ENCODE measurements at regions not wholly inside any gene's neighbourhood (a gene's known extent, or its start where the extent isn't known, plus 50 kb on each side); places are given as distances from the start of the nearest gene placed in this dataset.
"Not testable (repeated sequence)": the region's sequence is repeated elsewhere in the genome, so short reads cannot be mapped to it uniquely, and the experiment has no call there.

DNA sequence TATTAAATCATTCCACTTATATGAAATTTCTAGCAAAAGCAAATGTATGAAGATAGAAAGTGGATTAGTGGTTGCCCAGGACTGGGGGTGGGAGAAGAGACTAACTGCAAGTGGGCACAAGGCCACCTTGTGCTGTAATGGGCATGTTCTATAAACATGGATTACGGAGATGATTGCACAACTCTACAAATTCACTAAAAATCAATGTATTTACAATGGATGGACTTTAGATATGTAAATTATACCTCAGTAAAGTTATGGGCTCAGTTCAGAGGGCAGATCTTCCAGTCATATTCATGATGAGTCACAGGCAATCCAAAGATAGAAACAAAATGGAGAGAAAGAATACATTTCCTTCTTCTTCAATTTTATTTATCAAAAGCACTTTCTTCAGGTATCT lies 173.9 kb downstream of the NDUFA12 start:
- no peak for DNase-seq (ENCODE audit: low spot score)
- Histone ChIP-seq H3K27me3 (no peaks in the 10 kb centered on the region), H3K4me1 (ENCODE audit: insufficient read depth) (peaks cover 8% of the 10 kb centered on the region), H2AFZ (no peak overlapping the region), H3K4me3 (no peak overlapping the region), H3K27ac (peak overlapping the region; percentile 31), H4K20me1 (ENCODE audit: insufficient read depth, poor library complexity, severe bottlenecking) (no peaks in the 10 kb centered on the region), H3K9me2 (replicated peaks; ENCODE audit: insufficient read depth) (no peaks in the 10 kb centered on the region), H3K9me3 (ENCODE audit: low read depth) (no peaks in the 10 kb centered on the region), H3K4me2 (no peak overlapping the region), H3K79me2 (no peaks in the 10 kb centered on the region), H3K36me3 (replicated peaks; ENCODE audit: insufficient read depth, low read depth) (no peaks in the 10 kb centered on the region)
- TF ChIP-seq EZH2phosphoT487 (IDR thresholded peaks at IDR 0.05; ENCODE audit: low read depth, severe bottlenecking, unreplicated experiment) (no peak), EZH2 (IDR thresholded peaks at IDR 0.05; ENCODE audit: borderline replicate concordance) (no peak)
- TF ChIP-seq, protein P1, sequence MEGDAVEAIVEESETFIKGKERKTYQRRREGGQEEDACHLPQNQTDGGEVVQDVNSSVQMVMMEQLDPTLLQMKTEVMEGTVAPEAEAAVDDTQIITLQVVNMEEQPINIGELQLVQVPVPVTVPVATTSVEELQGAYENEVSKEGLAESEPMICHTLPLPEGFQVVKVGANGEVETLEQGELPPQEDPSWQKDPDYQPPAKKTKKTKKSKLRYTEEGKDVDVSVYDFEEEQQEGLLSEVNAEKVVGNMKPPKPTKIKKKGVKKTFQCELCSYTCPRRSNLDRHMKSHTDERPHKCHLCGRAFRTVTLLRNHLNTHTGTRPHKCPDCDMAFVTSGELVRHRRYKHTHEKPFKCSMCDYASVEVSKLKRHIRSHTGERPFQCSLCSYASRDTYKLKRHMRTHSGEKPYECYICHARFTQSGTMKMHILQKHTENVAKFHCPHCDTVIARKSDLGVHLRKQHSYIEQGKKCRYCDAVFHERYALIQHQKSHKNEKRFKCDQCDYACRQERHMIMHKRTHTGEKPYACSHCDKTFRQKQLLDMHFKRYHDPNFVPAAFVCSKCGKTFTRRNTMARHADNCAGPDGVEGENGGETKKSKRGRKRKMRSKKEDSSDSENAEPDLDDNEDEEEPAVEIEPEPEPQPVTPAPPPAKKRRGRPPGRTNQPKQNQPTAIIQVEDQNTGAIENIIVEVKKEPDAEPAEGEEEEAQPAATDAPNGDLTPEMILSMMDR (IDR thresholded peaks at IDR 0.05; ENCODE audit: poor library complexity): no peak
- WGBS (ENCODE audit: low lambda C conversion rate, missing lambda C conversion rate): 68% methylated on average over 1 of the region's 1 CpG

DNA sequence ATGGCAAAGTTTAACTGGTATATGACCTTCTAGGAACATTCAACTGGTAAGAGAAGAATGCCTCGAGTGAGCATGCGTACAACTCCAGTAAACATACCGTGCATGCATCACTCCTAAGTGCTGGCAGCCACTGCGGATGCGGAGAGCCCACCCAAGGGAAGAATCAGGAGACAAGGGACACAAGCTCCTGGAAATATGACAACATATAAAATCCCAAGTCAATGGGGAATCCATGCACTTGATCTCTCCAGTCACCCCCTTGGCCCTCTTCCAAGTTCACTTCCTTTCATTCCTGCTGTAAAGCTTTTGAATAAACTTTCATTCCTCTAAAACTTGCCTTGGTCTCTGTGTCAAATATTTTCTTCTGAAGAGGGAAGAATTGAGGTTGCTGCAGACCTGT lies 168.7 kb upstream of the TMCC3 start:
- Histone ChIP-seq H3K27me3 (no peaks in the 10 kb centered on the region), H3K79me2 (no peaks in the 10 kb centered on the region), H2AFZ (no peak overlapping the region), H3K9me3 (ENCODE audit: low read depth) (no peaks in the 10 kb centered on the region), H3K4me2 (no peak overlapping the region), H3K4me3 (no peak overlapping the region), H3K27ac (no peak overlapping the region), H4K20me1 (ENCODE audit: insufficient read depth, poor library complexity, severe bottlenecking) (no peaks in the 10 kb centered on the region), H3K4me1 (ENCODE audit: insufficient read depth) (no peaks in the 10 kb centered on the region), H3K36me3 (replicated peaks; ENCODE audit: insufficient read depth, low read depth) (no peaks in the 10 kb centered on the region), H3K9me2 (replicated peaks; ENCODE audit: insufficient read depth) (no peaks in the 10 kb centered on the region)
- no peak for DNase-seq (ENCODE audit: low spot score)
- TF ChIP-seq EZH2 (IDR thresholded peaks at IDR 0.05; ENCODE audit: borderline replicate concordance) (no peak), EZH2phosphoT487 (IDR thresholded peaks at IDR 0.05; ENCODE audit: low read depth, severe bottlenecking, unreplicated experiment) (no peak)
- TF ChIP-seq, protein P1 (IDR thresholded peaks at IDR 0.05; ENCODE audit: poor library complexity): no peak
- 83% methylated on average over 5 of the region's 5 CpGs for WGBS (ENCODE audit: low lambda C conversion rate, missing lambda C conversion rate)

DNA sequence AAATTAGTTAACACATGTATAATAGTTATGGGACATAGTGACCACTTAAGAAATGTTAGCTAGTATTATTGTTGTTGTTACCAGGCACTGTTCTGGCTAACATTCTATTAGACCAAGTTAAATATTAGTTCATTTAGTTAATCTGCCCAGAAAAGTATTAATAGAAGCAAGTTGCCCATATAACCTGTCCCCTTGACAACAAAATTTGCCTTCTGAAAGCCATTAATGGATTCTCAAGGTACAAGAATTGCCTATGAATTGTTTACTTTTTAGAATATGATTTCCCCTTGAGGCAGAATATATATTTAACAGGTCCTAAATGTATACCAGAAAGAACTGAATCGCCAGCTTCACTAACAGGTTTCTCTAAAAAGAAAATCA lies 167.3 kb upstream of the TMCC3 start:
- DNase-seq (ENCODE audit: low spot score): no peak
- no peaks in the 10 kb centered on the region for H3K36me3 ChIP-seq (replicated peaks; ENCODE audit: insufficient read depth, low read depth)
- no peaks in the 10 kb centered on the region for H4K20me1 ChIP-seq (ENCODE audit: insufficient read depth, poor library complexity, severe bottlenecking)
- no peak overlapping the region for H3K4me2 ChIP-seq
- no peaks in the 10 kb centered on the region for H3K9me2 ChIP-seq (replicated peaks; ENCODE audit: insufficient read depth)
- H3K27me3 ChIP-seq: no peaks in the 10 kb centered on the region
- no peak overlapping the region for H3K27ac ChIP-seq
- WGBS (ENCODE audit: low lambda C conversion rate, missing lambda C conversion rate): 81% methylated on average over 1 of the region's 1 CpG
- H3K79me2 ChIP-seq: no peaks in the 10 kb centered on the region
- no peaks in the 10 kb centered on the region for H3K4me1 ChIP-seq (ENCODE audit: insufficient read depth)
- peaks cover 6% of the 10 kb centered on the region for H3K9me3 ChIP-seq (ENCODE audit: low read depth)
- H2AFZ ChIP-seq: no peak overlapping the region
- no peak overlapping the region for H3K4me3 ChIP-seq
- TF ChIP-seq EZH2 (IDR thresholded peaks at IDR 0.05; ENCODE audit: borderline replicate concordance) (no peak), EZH2phosphoT487 (IDR thresholded peaks at IDR 0.05; ENCODE audit: low read depth, severe bottlenecking, unreplicated experiment) (no peak)
- TF ChIP-seq, protein P1 (IDR thresholded peaks at IDR 0.05; ENCODE audit: poor library complexity): no peak

DNA sequence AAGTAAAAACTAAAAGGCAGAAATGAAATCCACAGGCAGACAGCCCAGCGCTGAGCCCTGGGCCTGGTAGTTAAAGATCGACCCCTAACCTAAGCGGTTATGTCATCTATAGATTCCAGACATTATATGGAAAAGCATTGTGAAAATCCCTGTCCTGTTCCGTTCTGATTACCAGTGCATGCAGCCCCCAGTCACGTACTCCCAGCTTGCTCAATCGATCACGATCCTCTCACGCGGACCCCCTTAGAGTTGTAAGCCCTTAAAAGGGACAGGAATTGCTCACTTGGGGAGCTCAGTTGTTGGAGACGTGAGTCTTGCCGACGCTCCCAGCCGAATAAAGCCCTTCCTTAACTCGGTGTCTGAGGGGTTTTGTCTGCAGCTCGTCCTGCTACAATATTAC lies 166.8 kb upstream of the TMCC3 start:
- H3K4me2 ChIP-seq; H3K36me3 ChIP-seq (replicated peaks; ENCODE audit: insufficient read depth, low read depth); H3K4me3 ChIP-seq; H3K9me3 ChIP-seq (ENCODE audit: low read depth); DNase-seq (ENCODE audit: low spot score); H3K9me2 ChIP-seq (replicated peaks; ENCODE audit: insufficient read depth); H3K27me3 ChIP-seq; H3K79me2 ChIP-seq; H4K20me1 ChIP-seq (ENCODE audit: insufficient read depth, poor library complexity, severe bottlenecking); H2AFZ ChIP-seq; H3K4me1 ChIP-seq (ENCODE audit: insufficient read depth); H3K27ac ChIP-seq: not testable (repeated sequence)
- WGBS (ENCODE audit: low lambda C conversion rate, missing lambda C conversion rate): 91% methylated on average over 15 of the region's 15 CpGs

DNA sequence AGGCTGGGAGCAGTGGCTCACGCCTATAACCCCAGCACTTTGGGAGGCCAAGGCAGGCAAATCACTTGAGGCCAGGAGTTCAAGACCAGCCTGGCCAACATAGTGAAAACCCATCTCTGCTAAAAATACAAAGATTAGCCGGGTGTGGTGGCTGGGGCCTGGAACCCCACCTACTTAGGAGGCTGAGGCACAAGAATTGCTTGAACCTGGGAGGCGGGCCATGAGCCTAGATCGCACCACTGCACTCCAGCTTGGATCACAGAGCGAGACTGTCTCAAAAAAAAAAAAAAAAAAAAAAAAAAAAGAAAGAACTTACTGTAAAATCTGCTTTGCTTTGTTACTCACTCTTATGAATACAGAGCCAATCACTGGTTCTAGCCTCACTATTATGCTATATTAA lies 166.4 kb upstream of the TMCC3 start:
- not testable (repeated sequence) for H3K27ac ChIP-seq; H3K4me3 ChIP-seq; H3K4me1 ChIP-seq (ENCODE audit: insufficient read depth); H3K4me2 ChIP-seq; H3K9me2 ChIP-seq (replicated peaks; ENCODE audit: insufficient read depth); H3K36me3 ChIP-seq (replicated peaks; ENCODE audit: insufficient read depth, low read depth); H3K79me2 ChIP-seq; H4K20me1 ChIP-seq (ENCODE audit: insufficient read depth, poor library complexity, severe bottlenecking); DNase-seq (ENCODE audit: low spot score); H3K9me3 ChIP-seq (ENCODE audit: low read depth); H3K27me3 ChIP-seq; H2AFZ ChIP-seq
- WGBS (ENCODE audit: low lambda C conversion rate, missing lambda C conversion rate): 74% methylated on average over 4 of the region's 5 CpGs

Data from hepatocyte (in vitro differentiated cells).